ENCODE measurements at regions not wholly inside any gene's neighbourhood (a gene's known extent, or its start where the extent isn't known, plus 50 kb on each side); places are given as distances from the start of the nearest gene placed in this dataset.

DNA sequence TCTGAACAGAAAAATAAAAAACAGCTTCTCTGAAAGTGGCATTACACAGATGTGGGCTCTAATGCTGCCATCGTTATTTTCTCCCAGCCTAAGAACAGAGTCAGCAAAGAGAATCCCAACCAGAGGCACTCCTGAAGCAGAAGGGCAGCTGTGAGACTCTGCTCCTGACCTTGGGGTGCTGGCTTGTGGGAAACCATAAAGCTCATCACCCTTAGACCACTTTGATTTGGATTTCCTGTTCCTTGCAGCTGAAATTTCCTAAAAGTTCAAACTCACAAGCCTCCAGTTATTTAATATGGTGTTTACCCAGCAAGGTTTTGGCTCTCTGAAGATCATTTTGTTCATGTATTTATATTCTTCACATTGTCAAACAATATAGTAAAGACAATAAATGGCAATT, 814.8 kb downstream of the TNS3 start:
- TF ChIP-seq, protein P1, sequence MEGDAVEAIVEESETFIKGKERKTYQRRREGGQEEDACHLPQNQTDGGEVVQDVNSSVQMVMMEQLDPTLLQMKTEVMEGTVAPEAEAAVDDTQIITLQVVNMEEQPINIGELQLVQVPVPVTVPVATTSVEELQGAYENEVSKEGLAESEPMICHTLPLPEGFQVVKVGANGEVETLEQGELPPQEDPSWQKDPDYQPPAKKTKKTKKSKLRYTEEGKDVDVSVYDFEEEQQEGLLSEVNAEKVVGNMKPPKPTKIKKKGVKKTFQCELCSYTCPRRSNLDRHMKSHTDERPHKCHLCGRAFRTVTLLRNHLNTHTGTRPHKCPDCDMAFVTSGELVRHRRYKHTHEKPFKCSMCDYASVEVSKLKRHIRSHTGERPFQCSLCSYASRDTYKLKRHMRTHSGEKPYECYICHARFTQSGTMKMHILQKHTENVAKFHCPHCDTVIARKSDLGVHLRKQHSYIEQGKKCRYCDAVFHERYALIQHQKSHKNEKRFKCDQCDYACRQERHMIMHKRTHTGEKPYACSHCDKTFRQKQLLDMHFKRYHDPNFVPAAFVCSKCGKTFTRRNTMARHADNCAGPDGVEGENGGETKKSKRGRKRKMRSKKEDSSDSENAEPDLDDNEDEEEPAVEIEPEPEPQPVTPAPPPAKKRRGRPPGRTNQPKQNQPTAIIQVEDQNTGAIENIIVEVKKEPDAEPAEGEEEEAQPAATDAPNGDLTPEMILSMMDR (IDR thresholded peaks at IDR 0.05): no peak
- TF ChIP-seq EZH2phosphoT487 (IDR thresholded peaks at IDR 0.05) (no peak), EZH2 (IDR thresholded peaks at IDR 0.05) (no peak)
